CD4-positive, CD25-positive, alpha-beta regulatory T cell (primary cell): ENCODE measurements at regions not wholly inside any gene's neighbourhood (a gene's known extent, or its start where the extent isn't known, plus 50 kb on each side); places are given as distances from the start of the nearest gene placed in this dataset.

Experiments
- ATAC-seq, 2 donors: fragments of 150-1000 bp; cut with Tn5 transposase; one replicate each; pipeline ENCODE4 v1.10.0; 2021; ENCODE audit warnings: low read depth in 2 of 2, moderate number of reproducible peaks in 2 of 2, moderate library complexity in 1 of 2
- DNase-seq, 3 donors: peaks; one replicate each; pipeline versions ENCODE4 v3.0.0 to v3.0.0-alpha.2; 2012 to 2022; ENCODE audit warnings: mixed read lengths in 1 of 3
- H3K27ac ChIP-seq: one replicate; pipeline ENCODE4 v1.7.0; 2013; ENCODE audit warnings: mild to moderate bottlenecking, low read length; ENCODE audit not compliant: insufficient read depth, poor library complexity, severe bottlenecking
- H3K27me3 ChIP-seq: one replicate; pipeline ENCODE4 v1.7.0; 2013; ENCODE audit warnings: low read length; ENCODE audit not compliant: control insufficient read depth, insufficient read depth
- H3K36me3 ChIP-seq: one replicate; pipeline ENCODE4 v1.7.0; 2013; ENCODE audit warnings: mild to moderate bottlenecking, low read length, moderate library complexity; ENCODE audit not compliant: control insufficient read depth, insufficient read depth
- H3K4me1 ChIP-seq: 2 replicates; pipeline ENCODE4 v1.7.0; 2013; ENCODE audit warnings: mild to moderate bottlenecking, low read length; ENCODE audit not compliant: insufficient read depth, control insufficient read depth, poor library complexity, severe bottlenecking
- H3K4me3 ChIP-seq: one replicate; pipeline ENCODE4 v1.7.0; 2013; ENCODE audit warnings: low read depth, mild to moderate bottlenecking, low read length, moderate library complexity
- H3K9me3 ChIP-seq, 2 experiments: 1 replicate in 1 of 2; 2 replicates in 1 of 2; pipeline ENCODE4 v1.7.0; 2013; ENCODE audit warnings: low read length in 2 of 2, mild to moderate bottlenecking in 1 of 2, moderate library complexity in 1 of 2; ENCODE audit not compliant: control insufficient read depth in 2 of 2
- H3K27ac Mint-ChIP-seq, 3 donors: one replicate each; pipeline ENCODE4 v1.8.0; 2020 to 2022; ENCODE audit warnings: mild to moderate bottlenecking in 3 of 3, mixed read lengths in 3 of 3, moderate library complexity in 2 of 3
- H3K27me3 Mint-ChIP-seq: one replicate; pipeline ENCODE4 v1.8.0; 2022; ENCODE audit warnings: mild to moderate bottlenecking, mixed read lengths
- H3K36me3 Mint-ChIP-seq: one replicate; pipeline ENCODE4 v1.8.0; 2020; ENCODE audit warnings: mixed read lengths
- H3K4me1 Mint-ChIP-seq, 4 donors: one replicate each; pipeline ENCODE4 v1.8.0; 2020 to 2022; ENCODE audit warnings: mixed read lengths in 4 of 4, mild to moderate bottlenecking in 1 of 4
- H3K4me3 Mint-ChIP-seq, 4 donors: one replicate each; pipeline ENCODE4 v1.8.0; 2020 to 2022; ENCODE audit warnings: mild to moderate bottlenecking in 4 of 4, mixed read lengths in 4 of 4, moderate library complexity in 3 of 4
- H3K9me3 Mint-ChIP-seq, 7 donors: one replicate each; pipeline ENCODE4 v1.8.0; 2020 to 2022; ENCODE audit warnings: mixed read lengths in 7 of 7, mild to moderate bottlenecking in 3 of 7, moderate library complexity in 2 of 7

GRCh38 chr18:70415823-70416488, 127.1 kb downstream of the SOCS6 start:
- Histone ChIP-seq H3K4me3 (no peak overlapping the region), H3K36me3 (no peaks in the 10 kb centered on the region), H3K9me3 (no peaks in the 10 kb centered on the region), H3K27me3 (peaks cover 1% of the 10 kb centered on the region), H3K27ac (no peak overlapping the region), H3K4me1 (no peaks in the 10 kb centered on the region)
- Mint-ChIP-seq H3K27me3 (peaks cover 13% of the 10 kb centered on the region), H3K27ac (peak overlapping the region in 1 of 3 donors; percentile 12), H3K9me3 (peaks cover 0 to 2% (median 0%) of the 10 kb centered on the region in 7 donors), H3K36me3 (no peaks in the 10 kb centered on the region), H3K4me3 (no peak overlapping the region), H3K4me1 (no peaks in the 10 kb centered on the region)
- no peak for DNase-seq
- ATAC-seq: no peak

GRCh38 chr18:70414315-70414900, 125.6 kb downstream of the SOCS6 start:
- DNase-seq (no peak), ATAC-seq (no peak)
- H3K36me3 ChIP-seq: no peaks in the 10 kb centered on the region
- H3K9me3 Mint-ChIP-seq: peaks cover 0 to 2% (median 0%) of the 10 kb centered on the region in 7 donors
- no peaks in the 10 kb centered on the region for H3K9me3 ChIP-seq
- no peak overlapping the region for H3K27ac Mint-ChIP-seq
- no peaks in the 10 kb centered on the region for H3K36me3 Mint-ChIP-seq
- H3K4me1 Mint-ChIP-seq: no peaks in the 10 kb centered on the region
- H3K27me3 ChIP-seq: peaks cover 1% of the 10 kb centered on the region
- H3K27ac ChIP-seq: no peak overlapping the region
- peaks cover 13% of the 10 kb centered on the region for H3K27me3 Mint-ChIP-seq
- H3K4me1 ChIP-seq: no peaks in the 10 kb centered on the region
- H3K4me3 ChIP-seq: no peak overlapping the region
- H3K4me3 Mint-ChIP-seq: no peak overlapping the region

- no peak for ATAC-seq
- H3K4me3 Mint-ChIP-seq: no peak overlapping the region
- Histone ChIP-seq H3K4me3 (no peak overlapping the region), H3K27me3 (peaks cover 1% of the 10 kb centered on the region), H3K4me1 (no peaks in the 10 kb centered on the region), H3K27ac (no peak overlapping the region), H3K36me3 (no peaks in the 10 kb centered on the region), H3K9me3 (no peaks in the 10 kb centered on the region)
- no peaks in the 10 kb centered on the region for H3K36me3 Mint-ChIP-seq
- peaks cover 0 to 2% (median 0%) of the 10 kb centered on the region in 7 donors for H3K9me3 Mint-ChIP-seq
- H3K27ac Mint-ChIP-seq: no peak overlapping the region
- no peak for DNase-seq
- H3K4me1 Mint-ChIP-seq: no peaks in the 10 kb centered on the region
- peaks cover 13% of the 10 kb centered on the region for H3K27me3 Mint-ChIP-seq
These were observed 124.6 kb downstream of the SOCS6 start for GRCh38 chr18:70413455-70413854.

GRCh38 chr18:70411876-70412435, 123.1 kb downstream of the SOCS6 start:
- Mint-ChIP-seq H3K27me3 (peaks cover 13% of the 10 kb centered on the region), H3K36me3 (no peaks in the 10 kb centered on the region), H3K9me3 (peaks cover 0 to 2% (median 0%) of the 10 kb centered on the region in 7 donors)

GRCh38 chr18:70411307-70411706, 122.5 kb downstream of the SOCS6 start:
- no peaks in the 10 kb centered on the region for H3K9me3 Mint-ChIP-seq
- no peak overlapping the region for H3K27ac Mint-ChIP-seq
- ATAC-seq (no peak), DNase-seq (no peak)
- no peaks in the 10 kb centered on the region for H3K27me3 ChIP-seq
- no peaks in the 10 kb centered on the region for H3K36me3 ChIP-seq
- no peaks in the 10 kb centered on the region for H3K36me3 Mint-ChIP-seq
- H3K4me1 ChIP-seq: no peaks in the 10 kb centered on the region
- H3K4me3 ChIP-seq: no peak overlapping the region
- H3K27ac ChIP-seq: no peak overlapping the region
- no peaks in the 10 kb centered on the region for H3K9me3 ChIP-seq
- H3K27me3 Mint-ChIP-seq: peaks cover 9% of the 10 kb centered on the region
- no peak overlapping the region for H3K4me3 Mint-ChIP-seq
- H3K4me1 Mint-ChIP-seq: no peaks in the 10 kb centered on the region

More at GRCh38 chr18:70411876-70412435, 123.1 kb downstream of the SOCS6 start:
- H3K36me3 ChIP-seq: no peaks in the 10 kb centered on the region
- no peak overlapping the region for H3K4me3 ChIP-seq
- no peaks in the 10 kb centered on the region for H3K27me3 ChIP-seq
- H3K9me3 ChIP-seq: no peaks in the 10 kb centered on the region
- Mint-ChIP-seq H3K4me3 (no peak overlapping the region), H3K4me1 (no peaks in the 10 kb centered on the region), H3K27ac (no peak overlapping the region)
- H3K27ac ChIP-seq: no peak overlapping the region
- DNase-seq (no peak), ATAC-seq (no peak)
- no peaks in the 10 kb centered on the region for H3K4me1 ChIP-seq

- ATAC-seq (no peak), DNase-seq (no peak)
- Histone ChIP-seq H3K27ac (no peak overlapping the region), H3K27me3 (no peaks in the 10 kb centered on the region), H3K9me3 (no peaks in the 10 kb centered on the region), H3K4me3 (no peak overlapping the region), H3K36me3 (no peaks in the 10 kb centered on the region), H3K4me1 (no peaks in the 10 kb centered on the region)
- no peaks in the 10 kb centered on the region for H3K9me3 Mint-ChIP-seq
- H3K27ac Mint-ChIP-seq: no peak overlapping the region
- H3K4me3 Mint-ChIP-seq: no peak overlapping the region
- no peaks in the 10 kb centered on the region for H3K27me3 Mint-ChIP-seq
- no peaks in the 10 kb centered on the region for H3K4me1 Mint-ChIP-seq
- no peaks in the 10 kb centered on the region for H3K36me3 Mint-ChIP-seq
These were observed 116.2 kb downstream of the SOCS6 start for GRCh38 chr18:70405052-70405451.

- H3K4me1 Mint-ChIP-seq: no peaks in the 10 kb centered on the region
- H3K27me3 Mint-ChIP-seq: peaks cover 5% of the 10 kb centered on the region
These were observed 111.6 kb downstream of the SOCS6 start for GRCh38 chr18:70400476-70400875.

GRCh38 chr18:70398076-70398475, 109.2 kb downstream of the SOCS6 start:
- Mint-ChIP-seq H3K27ac (no peak overlapping the region), H3K27me3 (peaks cover 9% of the 10 kb centered on the region), H3K9me3 (peaks cover 0 to 2% (median 0%) of the 10 kb centered on the region in 7 donors), H3K4me3 (no peak overlapping the region), H3K36me3 (no peaks in the 10 kb centered on the region), H3K4me1 (no peaks in the 10 kb centered on the region)
- Histone ChIP-seq H3K4me1 (no peaks in the 10 kb centered on the region), H3K4me3 (no peak overlapping the region), H3K27ac (no peak overlapping the region), H3K27me3 (no peaks in the 10 kb centered on the region), H3K9me3 (no peaks in the 10 kb centered on the region), H3K36me3 (no peaks in the 10 kb centered on the region)
- DNase-seq (no peak), ATAC-seq (no peak)

More at GRCh38 chr18:70400476-70400875, 111.6 kb downstream of the SOCS6 start:
- no peaks in the 10 kb centered on the region for H3K36me3 Mint-ChIP-seq
- Histone ChIP-seq H3K27me3 (no peaks in the 10 kb centered on the region), H3K36me3 (no peaks in the 10 kb centered on the region), H3K9me3 (no peaks in the 10 kb centered on the region), H3K4me1 (no peaks in the 10 kb centered on the region), H3K27ac (no peak overlapping the region), H3K4me3 (no peak overlapping the region)
- DNase-seq: no peak
- peaks cover 0 to 2% (median 0%) of the 10 kb centered on the region in 7 donors for H3K9me3 Mint-ChIP-seq
- H3K27ac Mint-ChIP-seq: no peak overlapping the region
- no peak for ATAC-seq
- no peak overlapping the region for H3K4me3 Mint-ChIP-seq
